Midbrain (tissue), 1 donor: ENCODE measurements at regions not wholly inside any gene's neighbourhood (a gene's known extent, or its start where the extent isn't known, plus 50 kb on each side); places are given as distances from the start of the nearest gene placed in this dataset.

ENCODE experiments used
- DNase-seq: peaks from one replicate; lab custom pipeline; 2025; lab: John Stamatoyannopoulos, UW

DNA sequence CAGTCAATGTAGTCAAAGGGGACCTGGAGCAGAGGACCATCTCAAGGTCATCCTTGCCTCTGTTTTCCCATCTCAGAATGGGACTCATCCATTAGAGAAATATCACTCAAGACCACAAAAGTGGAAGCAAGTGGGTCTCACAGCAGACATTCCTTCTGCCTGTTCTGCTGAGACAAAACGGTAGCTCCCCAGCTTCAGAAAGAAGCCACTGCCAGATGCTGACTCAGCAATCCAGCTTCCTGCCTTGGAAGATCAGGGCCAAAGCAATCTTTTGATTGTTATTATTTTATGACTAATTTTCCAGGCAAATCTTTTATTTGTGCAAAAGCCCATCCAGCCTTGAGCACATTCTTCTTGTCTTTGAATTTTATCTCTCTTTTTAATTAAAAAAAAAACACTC lies 86.8 kb downstream of the CCT6B start:
- no peak for DNase-seq

DNA sequence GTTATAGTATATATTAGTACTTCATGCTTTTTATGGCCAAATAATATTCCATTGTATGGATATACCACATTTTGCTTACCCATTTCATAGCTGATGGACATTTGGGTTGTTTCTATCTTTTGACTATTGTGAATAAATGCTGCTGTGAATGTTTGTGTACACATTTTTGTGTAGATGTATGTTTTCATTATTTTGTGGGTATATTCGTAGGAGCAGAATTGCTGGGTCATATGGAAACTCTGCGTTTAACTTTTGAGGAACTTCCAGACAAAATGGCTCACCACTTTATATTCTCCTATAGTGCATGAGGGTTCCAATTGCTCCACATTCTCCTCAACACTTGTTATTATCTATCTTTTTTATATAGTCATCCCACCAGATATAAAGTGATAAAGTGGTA lies 88.6 kb downstream of the CCT6B start:
- DNase-seq: no peak

DNA sequence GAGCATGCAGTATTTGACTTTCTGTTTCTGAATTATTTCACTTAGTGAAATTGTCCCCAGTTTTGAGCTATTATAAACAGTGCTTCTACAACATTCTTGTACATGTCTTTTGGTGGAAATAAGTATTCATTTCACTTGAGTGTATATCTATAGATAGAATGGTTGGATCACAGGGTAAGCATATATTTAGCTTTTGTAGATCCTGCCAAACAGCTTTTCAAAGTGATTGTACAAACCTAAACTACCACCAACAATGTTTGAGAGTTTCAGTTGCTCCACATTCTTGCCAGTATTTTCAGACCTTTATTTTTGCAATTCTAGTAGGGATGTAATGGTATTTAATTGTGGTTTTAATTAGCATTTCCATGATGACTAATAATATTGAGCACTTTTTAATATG lies 91.6 kb downstream of the CCT6B start:
- DNase-seq: no peak

DNA sequence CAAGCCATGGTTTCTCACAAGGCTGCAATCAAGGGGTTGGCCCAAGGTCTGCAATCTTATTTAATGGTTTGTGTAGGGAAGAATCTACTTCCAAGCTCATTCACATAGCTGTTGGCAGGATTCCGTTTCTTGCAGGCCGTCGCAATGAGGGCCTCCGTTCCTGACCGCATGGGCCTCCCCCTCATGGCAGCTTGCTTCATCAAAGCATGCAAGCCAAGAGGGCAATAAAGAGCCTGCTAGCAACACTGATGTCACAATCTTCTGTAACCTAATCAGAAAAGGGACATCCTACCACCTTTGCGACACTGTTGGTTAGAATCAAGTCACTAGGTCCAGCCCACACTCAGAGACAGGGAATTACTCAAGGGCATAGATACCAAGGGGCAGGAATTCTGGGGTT lies 95.5 kb downstream of the CCT6B start:
- no peak for DNase-seq

DNA sequence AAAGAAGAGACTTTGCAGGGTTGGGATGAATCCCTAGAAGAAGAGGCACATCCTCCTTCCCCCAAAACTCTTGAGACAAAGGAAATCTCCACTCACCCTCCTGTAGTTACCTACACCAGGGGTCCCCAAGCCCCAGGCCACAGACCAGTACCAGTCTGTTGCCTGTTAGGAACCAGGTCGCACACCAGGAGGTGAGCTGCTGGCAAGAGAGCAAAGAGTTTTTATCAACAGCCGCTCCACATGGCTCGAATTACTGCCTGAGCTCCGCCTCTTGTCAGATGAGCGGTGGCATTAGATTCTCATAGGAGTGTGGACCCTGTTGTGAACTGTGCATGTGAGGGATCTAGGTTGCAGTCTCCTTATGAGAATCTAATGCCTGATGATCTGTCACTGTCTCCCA lies 98.9 kb downstream of the CCT6B start:
- DNase-seq: no peak

DNA sequence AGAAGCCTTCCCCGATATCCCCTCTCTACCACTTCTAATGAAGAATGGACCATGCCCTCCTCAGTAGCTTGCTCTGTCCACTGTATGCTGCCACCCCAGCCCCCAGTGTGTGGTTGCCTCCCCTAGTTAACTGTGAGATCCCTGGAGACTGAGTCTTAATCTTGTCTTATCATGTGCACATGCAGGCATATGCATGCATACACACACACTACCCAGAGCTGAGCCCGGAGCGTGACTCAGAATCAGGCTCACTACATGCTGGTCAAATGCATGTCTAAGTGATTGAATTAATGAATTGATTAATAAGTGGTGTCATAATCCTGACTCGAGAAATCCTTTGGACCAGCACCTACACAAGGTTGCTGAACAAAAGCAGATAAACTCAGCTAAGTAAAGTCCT lies 99.4 kb downstream of the CCT6B start:
- DNase-seq: no peak

DNA sequence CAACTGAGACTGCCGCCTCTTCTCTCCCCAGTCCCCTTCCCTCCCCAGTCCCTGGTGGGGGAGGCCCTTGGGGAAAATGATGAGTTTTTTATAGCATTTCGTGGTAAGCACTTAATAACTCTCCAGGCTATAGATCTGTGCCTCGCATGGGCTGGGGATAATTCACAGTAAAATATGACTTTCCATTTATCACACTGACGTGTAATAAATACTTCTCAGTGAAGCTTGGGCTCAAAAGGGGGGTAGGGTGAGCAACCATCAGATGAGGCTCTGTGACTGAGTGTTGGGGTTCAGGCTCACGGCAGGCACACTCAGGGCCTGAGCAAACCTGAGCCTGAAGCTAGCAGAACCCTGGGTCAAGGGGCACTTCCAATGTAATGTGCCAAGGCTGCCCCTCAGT lies 101.6 kb downstream of the CCT6B start:
- DNase-seq: no peak

DNA sequence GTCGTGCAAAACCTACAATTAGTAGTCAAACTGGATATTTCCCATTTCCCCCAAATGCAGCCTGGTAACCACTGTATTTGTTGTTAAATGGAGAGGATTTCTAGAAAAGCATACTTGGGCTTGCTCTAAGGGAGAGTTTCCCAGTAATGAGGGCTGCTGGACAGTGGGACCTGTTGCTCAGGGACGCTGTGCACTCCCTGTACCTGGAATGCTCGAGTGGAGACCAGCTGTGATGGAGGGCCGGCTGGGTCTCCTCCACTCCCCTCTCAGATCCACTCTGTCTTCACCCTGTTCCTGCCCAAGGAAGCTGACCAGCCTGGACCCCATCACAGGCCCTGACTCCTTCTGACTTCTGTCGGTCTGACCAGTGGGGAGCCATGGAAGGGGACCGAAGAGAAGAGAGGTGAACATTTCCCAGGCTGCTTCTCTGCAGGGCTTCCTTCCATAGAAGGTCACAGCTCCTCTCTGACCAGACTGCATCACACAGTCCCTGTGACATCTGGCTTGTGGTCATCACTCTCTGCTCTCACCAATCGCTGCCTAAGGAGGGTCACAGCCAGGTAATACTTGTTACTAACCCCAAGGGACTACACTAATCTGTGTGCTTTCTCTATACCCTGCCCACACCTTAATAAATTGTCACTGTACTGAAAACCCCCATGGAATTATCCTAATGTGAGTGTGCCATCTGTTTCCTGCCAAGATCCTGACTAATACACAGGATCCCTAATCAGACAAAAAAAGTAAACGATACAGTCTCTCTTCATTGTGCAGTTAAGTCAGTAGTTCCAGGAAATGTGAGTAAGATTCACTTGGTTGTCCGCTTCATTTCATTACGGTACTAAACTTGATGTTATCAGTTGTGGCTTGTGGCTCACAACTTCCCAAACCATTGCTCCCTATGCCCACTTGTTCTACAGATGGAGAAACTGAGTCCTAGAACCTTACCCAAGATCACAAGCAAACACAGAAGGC lies 102.4 kb downstream of the CCT6B start:
- no peak for DNase-seq

DNA sequence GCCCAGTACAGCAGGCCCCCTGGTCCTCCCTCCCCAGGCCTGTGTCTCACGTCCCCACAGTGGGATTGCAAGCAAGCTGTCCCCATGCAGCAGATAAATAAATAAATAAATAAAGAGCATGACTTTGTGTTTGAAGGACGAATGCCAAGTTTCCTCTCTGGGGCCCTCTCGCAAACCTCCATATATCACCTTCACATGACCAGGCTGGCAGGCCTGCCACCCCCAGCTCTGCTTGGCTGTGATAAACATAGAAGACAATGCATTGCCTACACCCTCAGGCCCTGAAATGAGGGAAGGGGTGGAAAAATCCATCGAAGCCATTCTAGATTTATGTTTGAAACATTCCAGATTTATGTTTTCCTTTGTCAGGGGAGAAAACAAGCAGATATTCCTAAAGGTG lies 107.3 kb downstream of the CCT6B start:
- no peak for DNase-seq

DNA sequence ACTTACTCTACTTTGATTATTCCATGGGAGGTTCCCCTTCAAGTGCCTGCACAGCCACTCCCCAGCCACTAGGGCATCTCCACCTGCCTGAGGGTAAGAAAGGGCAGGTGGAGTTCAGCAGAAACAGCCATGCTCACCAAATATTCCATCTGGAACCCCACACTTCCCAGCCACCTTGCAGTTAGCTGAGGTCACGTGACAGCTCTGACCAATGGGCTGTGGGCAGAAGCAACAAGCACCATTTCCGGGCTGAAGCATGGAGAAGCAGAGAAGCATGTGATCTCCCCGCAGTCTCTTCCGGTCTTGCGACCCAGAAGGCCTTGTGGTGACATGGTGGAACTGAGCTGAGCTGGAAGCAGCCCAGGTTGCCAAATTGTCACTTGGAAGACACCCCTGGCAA lies 108.6 kb downstream of the CCT6B start:
- no peak for DNase-seq

DNA sequence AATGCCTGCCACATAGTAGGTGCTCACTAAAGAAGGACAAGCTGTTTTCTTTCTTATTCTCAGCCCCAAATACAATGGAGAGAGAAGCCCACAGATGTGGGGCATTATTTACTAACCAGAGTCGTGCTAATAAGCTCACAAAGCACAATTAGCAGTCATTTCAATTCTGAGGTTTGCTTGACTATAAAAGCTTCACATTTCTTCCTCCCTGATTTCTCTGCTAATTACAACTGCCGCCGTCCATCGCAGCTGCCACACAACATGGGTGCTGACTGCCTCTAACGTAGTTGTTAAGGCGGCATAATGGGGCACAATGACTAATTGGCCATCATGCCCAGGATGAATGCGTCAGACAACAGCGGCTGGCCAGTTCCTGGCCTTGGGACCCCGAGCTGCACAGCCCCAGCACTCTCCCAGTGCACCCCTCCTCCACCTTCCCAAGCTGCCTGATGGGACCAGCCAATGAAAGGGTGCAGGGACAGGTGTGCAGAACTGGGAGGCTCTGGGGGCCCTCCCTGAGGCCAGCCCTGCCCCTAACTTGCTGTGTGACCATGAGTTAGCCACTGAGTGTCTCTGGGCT lies 109.2 kb downstream of the CCT6B start:
- DNase-seq: no peak

DNA sequence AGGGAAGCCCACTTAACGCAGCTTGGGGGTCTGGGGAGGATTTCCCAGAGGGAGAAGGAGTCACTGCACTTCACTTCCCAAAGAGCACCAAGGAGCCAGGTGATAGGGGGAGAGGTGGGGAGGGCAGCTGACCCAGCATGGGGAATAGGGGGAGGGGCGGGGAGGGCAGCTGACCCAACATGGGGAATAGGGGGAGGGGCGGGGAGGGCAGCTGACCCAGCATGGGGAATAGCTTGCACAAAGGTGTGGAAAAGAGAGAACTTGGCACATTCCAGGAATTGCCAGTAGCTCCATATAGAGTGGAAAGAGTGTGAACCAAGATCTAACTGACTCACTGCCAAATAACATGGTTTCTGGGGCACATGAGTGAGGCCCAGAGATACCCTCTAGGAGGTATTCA lies 110.3 kb downstream of the CCT6B start:
- DNase-seq: no peak

DNA sequence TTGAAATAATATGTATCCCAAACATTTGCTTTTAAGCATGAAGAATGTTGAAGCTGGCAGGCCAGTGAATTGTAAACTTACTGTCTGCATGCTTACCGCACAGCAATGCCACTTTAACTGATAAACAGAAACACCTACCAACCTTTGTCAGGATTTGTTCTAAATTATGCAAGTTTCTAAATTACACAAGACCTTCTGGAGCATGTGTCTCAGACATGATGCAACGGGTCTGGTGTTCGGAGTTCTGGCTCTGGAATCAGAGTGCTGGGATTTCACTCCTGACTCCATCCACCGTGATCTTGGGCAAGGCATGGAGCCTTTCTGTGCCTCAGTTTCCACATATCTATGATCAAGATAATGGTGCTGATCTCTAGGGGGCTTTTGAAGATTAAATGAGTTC lies 111.2 kb downstream of the CCT6B start:
- no peak for DNase-seq

DNA sequence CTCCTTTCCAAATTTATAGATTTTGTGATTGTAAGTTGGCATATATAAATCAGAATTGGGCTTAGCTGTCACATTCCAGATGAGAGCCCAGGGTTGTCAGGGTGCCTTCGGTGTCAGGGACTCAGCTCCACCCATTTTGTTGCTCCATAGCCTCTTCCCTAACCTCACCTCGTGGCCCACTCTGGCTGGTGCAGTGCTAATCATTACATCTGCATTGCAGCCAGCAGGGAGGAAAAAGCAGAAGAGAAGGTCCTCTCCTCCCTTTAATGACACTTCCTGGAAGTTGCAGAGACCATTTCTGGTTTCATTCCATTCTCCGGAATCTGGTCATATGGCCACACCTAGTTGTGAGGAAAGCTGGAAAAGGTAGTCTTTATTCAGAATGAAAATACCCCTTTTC lies 113.3 kb downstream of the CCT6B start:
- no peak for DNase-seq

DNA sequence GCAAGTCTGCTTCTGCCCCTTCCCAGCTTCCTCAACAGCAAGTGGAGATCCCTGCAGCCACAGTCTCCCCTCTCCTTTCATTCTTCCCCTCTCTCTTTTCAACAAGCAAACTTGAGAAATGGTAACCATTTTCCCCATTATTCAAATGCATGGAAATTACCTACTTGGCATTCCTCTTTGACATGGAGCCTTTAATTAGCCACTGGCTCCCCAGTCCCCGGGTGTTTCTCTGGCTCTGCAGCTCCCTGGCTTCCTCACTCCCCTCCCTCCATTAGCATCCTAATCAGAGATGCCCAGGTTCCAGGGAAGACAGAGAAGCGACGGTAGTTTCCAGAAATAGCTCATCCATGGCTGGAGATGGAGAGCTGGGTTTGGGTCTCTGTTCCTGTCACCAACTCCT lies 116.0 kb downstream of the CCT6B start:
- DNase-seq: no peak

DNA sequence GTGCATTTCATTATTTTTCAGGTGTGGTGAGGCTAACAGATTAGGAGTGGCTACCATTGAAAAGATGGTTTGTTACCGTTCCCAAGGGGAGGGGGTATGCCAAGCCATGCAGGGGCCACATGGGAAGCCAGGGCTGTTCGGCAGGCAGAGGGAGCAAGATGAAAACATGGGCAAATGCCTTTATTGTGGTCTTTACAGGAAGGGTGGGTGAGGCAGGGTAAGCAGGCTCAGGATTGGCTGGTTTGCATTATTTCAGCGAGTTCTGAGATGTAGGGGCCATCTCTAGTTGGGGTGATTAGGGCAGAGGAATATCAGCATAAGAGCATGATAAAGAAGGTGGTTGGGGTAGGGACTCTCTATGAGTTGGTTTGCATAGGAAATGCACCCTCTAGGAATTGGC lies 117.6 kb downstream of the CCT6B start:
- DNase-seq: no peak

DNA sequence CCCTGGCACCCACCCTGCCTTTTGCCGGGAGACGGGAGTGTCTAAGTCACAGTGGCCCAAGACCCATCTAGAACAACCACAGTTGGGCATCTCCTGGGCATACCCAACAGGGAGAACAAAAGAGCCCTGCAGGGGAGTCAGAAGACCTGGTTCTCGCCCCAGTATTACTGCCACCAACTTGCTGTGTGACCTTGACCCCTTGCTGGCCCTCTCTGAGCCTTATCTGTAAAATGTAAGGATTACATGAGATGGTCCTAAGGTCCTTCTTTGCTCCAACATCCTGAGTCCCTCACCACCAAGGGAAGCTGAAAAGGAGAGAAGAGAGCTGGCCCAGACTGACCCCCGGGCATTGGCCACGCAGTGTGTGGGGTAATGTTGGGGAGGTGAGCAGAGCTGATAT lies 119.0 kb downstream of the CCT6B start:
- no peak for DNase-seq

DNA sequence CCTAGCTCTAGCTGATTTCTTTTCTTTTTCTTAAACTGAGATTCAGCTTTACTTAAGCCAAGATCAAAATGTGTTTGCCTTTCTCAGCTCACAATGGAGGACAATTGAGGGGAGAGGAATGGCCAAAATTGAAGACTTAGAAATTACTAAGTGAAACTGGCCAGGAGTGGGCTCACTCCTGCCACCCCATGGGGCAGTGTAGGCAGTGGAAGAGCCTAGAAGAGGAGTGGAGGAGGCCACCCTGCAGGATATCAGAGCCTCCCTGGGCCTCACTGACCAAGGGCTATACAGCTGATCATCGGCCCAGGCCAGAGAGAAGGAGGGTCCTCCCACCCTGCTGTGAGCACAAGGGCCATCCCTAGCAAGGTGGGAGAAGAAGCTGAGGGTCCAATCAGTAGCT lies 119.8 kb downstream of the CCT6B start:
- DNase-seq: no peak

DNA sequence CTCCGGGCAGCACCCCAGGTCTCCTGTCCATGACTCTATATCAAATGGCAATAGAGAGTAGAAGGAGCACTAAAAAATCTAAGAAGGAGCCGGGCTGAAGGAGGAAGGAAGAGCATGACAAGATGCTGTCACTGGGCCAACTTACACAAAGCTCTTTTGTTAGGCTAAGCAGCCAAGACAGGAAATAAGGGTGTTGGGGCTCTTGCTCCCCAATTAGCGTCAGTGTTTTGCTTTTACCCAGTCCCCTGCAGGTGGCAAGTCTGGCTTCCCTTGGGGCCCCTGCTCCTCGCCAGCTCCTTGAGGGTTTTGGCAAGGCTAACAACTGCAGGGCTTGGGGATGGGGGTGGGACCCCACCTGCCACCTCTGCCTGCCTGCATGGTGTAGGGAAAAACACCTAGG lies 120.5 kb downstream of the CCT6B start:
- DNase-seq: no peak

DNA sequence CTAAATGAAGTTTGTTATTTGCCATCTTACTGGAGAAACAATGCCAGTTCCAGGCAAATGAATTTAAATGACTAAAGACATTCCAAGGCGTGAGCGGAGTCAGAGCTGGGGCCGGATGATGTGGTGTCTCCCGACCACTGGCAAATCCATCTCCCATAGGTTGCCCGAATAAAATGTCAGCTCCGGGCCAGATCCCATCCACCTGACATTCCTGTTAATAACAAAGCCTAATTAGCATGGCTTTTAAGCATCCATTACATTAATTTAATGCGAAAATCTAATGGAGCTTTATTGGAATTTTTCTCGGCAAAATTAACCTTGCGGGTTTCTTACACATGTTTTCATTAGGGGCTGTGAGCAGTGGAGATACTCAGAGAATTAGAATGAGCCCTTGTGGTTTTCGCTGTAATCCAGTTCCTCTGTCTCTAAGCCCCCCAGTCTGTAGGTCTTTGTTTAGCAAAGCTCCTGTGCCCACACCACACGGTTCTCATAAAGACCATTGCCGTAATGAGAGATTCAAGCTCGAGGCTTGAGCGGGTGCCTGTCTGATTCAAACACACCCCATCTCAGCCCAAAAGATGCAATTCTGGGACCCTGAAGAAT lies 123.3 kb downstream of the CCT6B start:
- DNase-seq: no peak

DNA sequence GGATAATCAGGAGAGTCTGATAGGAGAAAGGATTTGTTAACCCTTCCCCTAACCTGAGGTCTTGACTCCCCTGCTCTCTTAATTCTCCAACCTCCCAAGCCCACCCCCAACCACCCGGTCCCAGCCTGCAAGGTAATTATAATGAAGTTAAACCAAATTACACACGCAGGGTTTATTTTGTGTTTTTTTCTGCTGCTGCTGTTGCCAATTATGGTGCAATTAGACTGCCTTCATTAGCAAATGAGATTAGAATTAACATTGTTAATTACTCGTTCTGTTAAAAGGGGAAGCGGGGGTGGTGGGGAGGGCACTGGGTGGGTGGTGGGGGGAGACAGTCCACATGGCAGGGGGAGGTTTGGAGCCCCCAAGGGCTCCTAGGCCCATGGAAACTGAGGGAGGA lies 128.9 kb downstream of the CCT6B start:
- no peak for DNase-seq

DNA sequence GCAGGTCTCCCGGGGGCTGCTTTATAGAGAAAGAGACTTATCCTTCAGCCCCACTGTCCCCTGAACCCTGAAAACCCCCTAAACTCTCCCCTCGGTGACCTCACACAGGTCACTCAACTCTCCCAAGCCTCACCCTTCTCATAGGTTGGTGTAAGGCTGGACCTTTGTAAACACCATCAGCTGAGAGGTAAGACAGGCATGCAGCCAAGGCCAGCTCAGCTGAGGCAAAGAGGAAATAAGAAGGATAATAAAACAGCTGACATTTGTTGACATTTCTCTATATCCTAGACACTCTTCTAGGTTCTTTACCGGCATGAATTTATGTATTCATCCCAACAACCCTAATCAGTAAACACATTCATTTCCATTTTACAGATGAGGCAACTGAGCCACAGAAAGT lies 134.3 kb downstream of the CCT6B start:
- no peak for DNase-seq

DNA sequence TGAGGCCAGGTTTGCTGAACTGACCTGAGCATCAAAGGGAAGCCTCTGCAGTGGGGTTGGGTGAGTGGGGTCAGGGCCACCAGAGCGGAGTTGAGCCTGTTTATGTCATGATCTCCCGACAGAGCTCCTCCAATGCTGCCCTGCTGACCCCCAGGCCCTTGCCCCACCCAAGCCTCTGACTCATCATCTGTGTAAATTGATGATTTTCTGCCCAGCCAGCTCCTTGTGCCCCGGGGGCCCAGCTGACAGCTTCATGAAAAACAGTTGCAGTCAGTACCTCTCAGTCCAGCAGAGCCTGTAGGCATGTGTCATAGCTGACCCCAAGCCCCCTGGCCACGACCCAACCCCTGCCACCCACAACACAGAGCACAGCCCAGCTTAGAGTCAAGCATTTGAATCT lies 134.9 kb downstream of the CCT6B start:
- no peak for DNase-seq
